CD4-positive, alpha-beta T cell treated with Interleukin-21 for 1 hour (primary cell): ENCODE measurements at regions not wholly inside any gene's neighbourhood (a gene's known extent, or its start where the extent isn't known, plus 50 kb on each side); places are given as distances from the start of the nearest gene placed in this dataset.
"Not testable (repeated sequence)": the region's sequence is repeated elsewhere in the genome, so short reads cannot be mapped to it uniquely, and the experiment has no call there.

ENCODE experiments used
- DNase-seq: peaks from one replicate; pipeline ENCODE4 v3.0.0-alpha.2; 2020

DNA sequence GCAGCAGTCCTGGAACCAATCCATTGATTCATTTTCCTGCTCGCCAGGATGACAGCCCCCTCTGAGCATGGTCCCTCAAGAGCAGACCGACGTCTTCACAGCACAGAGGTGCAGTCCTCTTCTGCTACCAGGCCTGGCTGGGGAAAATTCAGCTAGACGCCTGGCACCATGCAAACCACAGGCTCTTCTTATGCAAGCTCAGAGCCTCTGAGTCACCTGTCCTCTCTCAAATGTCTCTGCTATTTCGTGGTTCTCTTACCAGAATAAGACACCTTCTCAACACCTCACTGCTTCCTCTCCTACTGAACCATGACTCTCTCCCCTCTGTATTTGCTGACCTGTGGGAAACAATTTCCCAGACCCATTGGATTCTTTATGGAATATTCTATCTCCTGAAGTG is 79.8 kb upstream of the CYRIA start:
- DNase-seq, result no peak

GRCh38 chr2:16744521-16744920 is 78.9 kb upstream of the CYRIA start:
- no peak for DNase-seq

- no peak for DNase-seq
Observed at GRCh38 chr2:16742026-16742425, 76.4 kb upstream of the CYRIA start.

GRCh38 chr2:16741498-16741897 is 75.9 kb upstream of the CYRIA start:
- no peak for DNase-seq

DNA sequence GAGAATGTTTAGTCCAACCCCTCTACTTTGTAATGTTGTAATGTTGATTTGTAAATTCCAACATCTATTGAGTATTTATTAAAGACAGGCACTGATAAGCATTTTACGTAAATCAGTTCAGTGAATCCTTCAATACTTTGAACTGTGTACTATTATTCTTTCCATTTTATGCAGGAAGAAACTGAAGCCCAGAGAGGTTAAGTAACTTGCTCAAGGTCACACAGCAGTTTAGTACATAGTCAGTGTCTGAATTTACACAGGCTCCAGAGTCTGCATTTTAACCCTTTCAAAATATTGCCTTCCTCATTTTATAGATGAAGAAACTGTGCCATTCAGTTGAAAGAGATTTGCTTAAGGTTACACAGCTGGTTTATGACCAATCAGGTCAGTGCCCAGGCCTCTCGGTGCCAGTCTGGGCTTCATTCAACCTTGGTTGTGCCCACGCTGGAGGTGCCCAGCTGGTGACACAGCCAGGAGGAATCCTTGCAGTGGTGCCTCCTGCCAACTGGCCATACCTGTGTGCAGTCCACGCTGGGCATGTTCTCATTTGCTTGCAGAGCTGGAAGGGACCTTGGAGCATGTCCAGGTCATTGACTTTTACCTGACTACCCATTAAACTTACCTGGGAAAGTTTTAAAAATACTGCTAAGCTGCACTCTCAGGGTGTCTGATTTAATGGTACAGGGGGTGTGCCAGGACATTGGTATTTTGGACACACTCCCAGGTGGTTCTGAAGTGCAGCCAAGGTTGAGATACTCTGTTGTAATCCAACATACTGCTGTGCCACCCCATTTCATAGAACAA is 74.3 kb upstream of the CYRIA start:
- no peak for DNase-seq

DNA sequence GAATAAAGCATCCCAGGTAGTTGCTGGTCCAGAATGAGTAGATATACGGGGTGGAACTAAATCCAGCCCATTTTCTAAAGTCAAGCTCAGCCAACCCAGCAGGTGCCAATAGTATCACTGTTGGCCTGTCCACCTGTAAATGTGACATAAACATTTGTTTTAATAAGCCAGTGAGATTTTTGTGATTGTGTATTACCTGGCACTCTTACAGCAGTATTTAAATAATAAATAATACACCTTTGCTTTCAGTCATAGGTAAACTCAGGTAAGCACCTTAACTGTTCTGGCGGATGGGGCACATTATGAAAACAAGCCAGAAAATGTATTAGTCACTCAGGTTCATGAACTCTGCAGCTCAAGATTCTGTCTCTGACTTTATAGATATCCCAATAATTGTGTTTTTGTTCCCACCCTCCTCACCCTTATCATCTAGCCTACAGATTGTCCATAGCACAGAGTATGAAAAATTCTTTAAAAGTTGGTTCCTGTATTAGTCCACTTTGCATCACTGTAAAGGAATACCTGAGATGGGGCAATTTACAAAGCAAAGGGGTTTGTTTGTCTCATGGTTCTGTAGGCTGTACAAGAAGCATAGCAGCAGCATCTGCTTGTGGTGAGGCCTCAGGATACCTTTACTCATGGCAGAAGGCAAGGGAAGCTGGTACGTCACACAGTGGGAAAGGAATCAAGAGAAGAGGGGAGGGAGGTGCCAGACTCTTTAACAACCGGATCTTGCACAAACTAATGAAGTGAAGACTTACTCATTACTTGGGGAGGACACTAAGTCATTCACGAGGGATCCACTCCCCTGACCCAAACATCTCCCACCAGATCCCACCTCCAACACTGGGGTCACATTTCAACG is 73.0 kb upstream of the CYRIA start:
- DNase-seq, result no peak

GRCh38 chr2:16737812-16738211 is 72.2 kb upstream of the CYRIA start:
- DNase-seq, result no peak

GRCh38 chr2:16736633-16737032 is 71.0 kb upstream of the CYRIA start:
- no peak for DNase-seq

DNA sequence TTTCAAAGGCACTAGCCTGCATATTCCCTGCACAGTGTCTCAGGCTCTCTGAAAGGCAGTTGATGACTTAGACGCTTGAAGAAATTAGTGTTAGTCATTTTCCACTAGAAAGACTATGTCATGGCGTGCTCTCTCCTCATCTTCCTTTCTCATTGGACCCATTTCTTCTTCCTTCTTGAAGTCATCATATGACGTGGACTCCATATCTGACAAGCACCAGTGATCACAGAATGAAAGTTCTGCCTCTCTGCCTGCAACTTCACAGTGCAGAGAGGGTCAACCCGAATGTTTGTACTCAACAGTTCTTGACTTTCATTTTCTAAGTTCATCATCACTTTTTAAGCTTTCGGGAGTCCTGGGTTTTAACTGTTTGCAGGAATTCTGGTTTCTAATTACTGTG is 63.7 kb upstream of the CYRIA start:
- DNase-seq, result no peak

GRCh38 chr2:16728351-16729136 is 62.9 kb upstream of the CYRIA start:
- DNase-seq, result no peak

GRCh38 chr2:16727849-16728248 is 62.2 kb upstream of the CYRIA start:
- DNase-seq, result not testable (repeated sequence)

DNA sequence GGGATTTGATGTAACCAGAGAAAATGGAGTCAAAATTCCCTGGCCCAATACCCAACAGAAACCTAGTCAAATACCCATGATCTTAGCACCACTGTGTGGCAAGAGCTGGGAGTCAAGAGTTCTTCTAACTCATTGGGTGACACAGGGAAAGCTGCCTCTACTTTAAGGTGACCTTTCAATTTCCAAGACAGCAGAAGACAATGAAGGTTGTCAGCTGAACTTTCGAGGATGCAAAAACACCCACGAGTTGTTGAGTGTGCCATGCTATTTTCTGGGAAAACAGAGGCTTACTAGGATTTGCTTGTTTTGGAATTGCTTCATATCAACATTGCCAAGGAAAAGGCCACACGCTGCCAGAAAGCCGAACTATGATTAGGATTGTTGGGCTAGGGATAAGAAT is 61.6 kb upstream of the CYRIA start:
- no peak for DNase-seq

GRCh38 chr2:16726577-16726976 is 60.9 kb upstream of the CYRIA start:
- DNase-seq, result no peak

- no peak for DNase-seq
Observed at GRCh38 chr2:16726147-16726546, 60.5 kb upstream of the CYRIA start.

GRCh38 chr2:16725549-16725948 is 59.9 kb upstream of the CYRIA start:
- DNase-seq, result no peak

DNA sequence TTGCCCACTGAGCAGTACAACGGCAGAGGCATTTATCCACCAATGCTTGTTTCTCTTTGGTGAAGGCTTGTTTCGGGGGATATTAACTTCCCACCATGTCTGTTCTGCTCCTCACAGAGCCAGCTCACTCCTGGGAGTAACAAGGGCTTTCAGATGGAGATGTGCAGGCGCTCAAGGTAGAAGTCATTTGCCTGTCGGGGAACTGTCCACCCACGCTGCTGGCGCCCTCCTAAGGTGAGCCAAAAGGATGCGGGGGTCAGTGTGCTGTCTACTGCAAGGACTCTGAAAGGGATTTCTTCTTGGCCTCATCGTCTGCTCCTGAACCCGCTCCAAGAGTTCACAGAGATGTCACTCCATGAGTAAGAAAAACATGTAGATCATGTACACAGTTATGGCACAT is 57.0 kb upstream of the CYRIA start:
- no peak for DNase-seq

DNA sequence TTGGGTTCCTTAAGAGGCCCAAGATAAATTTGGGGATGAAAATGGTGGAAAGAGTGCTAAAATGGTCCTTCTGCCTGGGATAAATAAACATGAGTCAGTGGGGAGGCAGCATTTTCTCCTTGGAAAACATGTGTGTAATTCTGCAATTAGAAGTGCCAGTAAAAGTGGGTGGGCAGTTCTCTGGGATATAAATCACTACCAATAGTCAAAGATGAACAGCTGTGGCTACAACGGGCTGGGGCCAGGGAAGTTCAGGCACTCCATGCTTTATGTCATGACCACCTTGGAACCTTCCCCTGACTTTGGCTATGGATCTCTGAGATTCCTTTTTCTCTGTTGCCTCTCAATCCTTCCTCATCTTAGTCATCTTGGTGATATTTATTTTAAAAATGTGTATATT is 56.5 kb upstream of the CYRIA start:
- no peak for DNase-seq

DNA sequence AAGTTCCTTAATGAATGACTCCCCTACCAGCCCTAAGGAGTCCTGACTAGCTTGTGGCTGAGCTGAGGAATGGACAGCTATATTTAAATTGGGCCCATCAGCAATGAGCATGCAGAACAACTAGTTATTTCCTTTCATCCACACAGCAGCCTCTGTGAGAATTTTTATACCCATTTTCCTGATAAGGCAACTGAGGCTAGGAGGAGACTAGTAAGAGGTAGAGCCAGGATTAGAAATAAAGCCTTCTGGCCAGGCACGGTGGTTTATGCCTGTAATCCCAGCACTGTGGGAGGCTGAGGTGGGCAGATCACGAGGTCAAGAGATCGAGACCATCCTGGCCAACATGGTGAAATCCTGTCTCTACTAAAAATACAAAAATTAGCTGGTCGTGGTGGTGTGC is 55.9 kb upstream of the CYRIA start:
- DNase-seq, result not testable (repeated sequence)

GRCh38 chr2:16720737-16721136 is 55.1 kb upstream of the CYRIA start:
- DNase-seq, result not testable (repeated sequence)

- DNase-seq, result no peak
Observed at GRCh38 chr2:16719485-16719808, 53.8 kb upstream of the CYRIA start.

GRCh38 chr2:16718576-16719484 is 53.2 kb upstream of the CYRIA start:
- no peak for DNase-seq

GRCh38 chr2:16717477-16717876 is 51.8 kb upstream of the CYRIA start:
- DNase-seq, result no peak
